ENCODE measurements at regions not wholly inside any gene's neighbourhood (a gene's known extent, or its start where the extent isn't known, plus 50 kb on each side); places are given as distances from the start of the nearest gene placed in this dataset.
"Not testable (repeated sequence)": the region's sequence is repeated elsewhere in the genome, so short reads cannot be mapped to it uniquely, and the experiment has no call there.

GRCh38 chr15:54749461-54749860, 447.3 kb downstream of the RSL24D1 start:
- TF ChIP-seq EZH2phosphoT487 (IDR thresholded peaks at IDR 0.05; ENCODE audit: borderline replicate concordance); CTCF (conservative IDR thresholded peaks at IDR 0.05; ENCODE audit: low read length): not testable (repeated sequence)

Measured in Loucy (cell line).